Stimulated activated CD4-positive, alpha-beta T cell treated with anti-CD3 and anti-CD28 coated beads, Interleukin-15, amount 100 ng/mL, for 48 hours (primary cell): ENCODE measurements at regions not wholly inside any gene's neighbourhood (a gene's known extent, or its start where the extent isn't known, plus 50 kb on each side); places are given as distances from the start of the nearest gene placed in this dataset.

Experiments
- DNase-seq, 2 donors: peaks; one replicate each; pipeline ENCODE4 v3.0.0-alpha.2; 2020; ENCODE audit warnings: low read depth in 2 of 2

- DNase-seq: no peak
These were observed 124.3 kb upstream of the SOX4 start for GRCh38 chr6:21469213-21469612.

- DNase-seq: no peak
These were observed 117.4 kb upstream of the SOX4 start for GRCh38 chr6:21476112-21476511.

- DNase-seq: no peak
These were observed 115.1 kb upstream of the SOX4 start for GRCh38 chr6:21478411-21478810.

- no peak for DNase-seq
These were observed 114.5 kb upstream of the SOX4 start for GRCh38 chr6:21478883-21479539.

- no peak for DNase-seq
These were observed 107.4 kb upstream of the SOX4 start for GRCh38 chr6:21486115-21486514.

- no peak for DNase-seq
These were observed 103.7 kb upstream of the SOX4 start for GRCh38 chr6:21489826-21490225.

GRCh38 chr6:21491955-21492354 is 101.6 kb upstream of the SOX4 start:
- DNase-seq: no peak

GRCh38 chr6:21494505-21494904 is 99.0 kb upstream of the SOX4 start:
- DNase-seq: no peak

GRCh38 chr6:21496196-21496595 is 97.4 kb upstream of the SOX4 start:
- DNase-seq: no peak

GRCh38 chr6:21496706-21497105 is 96.8 kb upstream of the SOX4 start:
- DNase-seq: no peak

GRCh38 chr6:21500314-21501020 is 93.1 kb upstream of the SOX4 start:
- DNase-seq: no peak

- no peak for DNase-seq
These were observed 92.6 kb upstream of the SOX4 start for GRCh38 chr6:21501021-21501354.

- DNase-seq: no peak
These were observed 91.7 kb upstream of the SOX4 start for GRCh38 chr6:21501815-21502214.

- no peak for DNase-seq
These were observed 90.9 kb upstream of the SOX4 start for GRCh38 chr6:21502682-21503081.

- DNase-seq: no peak
These were observed 88.8 kb upstream of the SOX4 start for GRCh38 chr6:21504790-21505189.

GRCh38 chr6:21505574-21505990 is 88.0 kb upstream of the SOX4 start:
- no peak for DNase-seq

GRCh38 chr6:21506126-21506525 is 87.4 kb upstream of the SOX4 start:
- no peak for DNase-seq

GRCh38 chr6:21507811-21508210 is 85.7 kb upstream of the SOX4 start:
- no peak for DNase-seq

GRCh38 chr6:21508753-21509152 is 84.8 kb upstream of the SOX4 start:
- no peak for DNase-seq

- DNase-seq: no peak
These were observed 81.5 kb upstream of the SOX4 start for GRCh38 chr6:21511891-21512550.

GRCh38 chr6:21514288-21514687 is 79.3 kb upstream of the SOX4 start:
- no peak for DNase-seq

- DNase-seq: no peak
These were observed 75.2 kb upstream of the SOX4 start for GRCh38 chr6:21518317-21518716.

- DNase-seq: no peak
These were observed 73.9 kb upstream of the SOX4 start for GRCh38 chr6:21519642-21520041.
